Stomach (tissue), 8 donors: ENCODE measurements at regions not wholly inside any gene's neighbourhood (a gene's known extent, or its start where the extent isn't known, plus 50 kb on each side); places are given as distances from the start of the nearest gene placed in this dataset.

ENCODE experiments used
- DNase-seq, 2 donors: peaks; one replicate each; pipeline versions ENCODE4 v3.0.0 to v3.0.0-alpha.2; 2013 to 2019
- H3K27ac ChIP-seq, 5 donors: fragments of 200-600 bp in 4 of 5; sonication (generic) in 4 of 5; one replicate each; pipeline ENCODE4 v1.5.1; 2013 to 2019; ENCODE audit warnings: mild to moderate bottlenecking in 1 of 5, moderate library complexity in 1 of 5
- H3K27me3 ChIP-seq, 3 donors: fragments of 200-600 bp; sonication (generic); one replicate each; pipeline ENCODE4 v1.5.1; 2017 to 2019; ENCODE audit warnings: mixed run types in 1 of 3
- H3K36me3 ChIP-seq, 4 donors: fragments of 200-600 bp; sonication (generic); 1 replicate in 3 of 4; 2 replicates in 1 of 4; pipeline ENCODE4 v1.5.1; 2016 to 2019
- H3K4me1 ChIP-seq, 4 donors: fragments of 200-600 bp; sonication (generic); one replicate each; pipeline ENCODE4 v1.5.1; 2016 to 2019
- H3K4me3 ChIP-seq, 4 donors: fragments of 200-600 bp; sonication (generic) in 3 of 4; one replicate each; pipeline ENCODE4 v1.5.1; 2016 to 2019; ENCODE audit warnings: mild to moderate bottlenecking in 1 of 4
- H3K9me3 ChIP-seq, 4 donors: fragments of 200-600 bp; sonication (generic); one replicate each; pipeline ENCODE4 v1.5.1; 2016 to 2019
- EP300 ChIP-seq: sonication (generic); formaldehyde crosslinking; IDR thresholded peaks from one replicate; pipeline ENCODE4 v1.6.1; 2017; ENCODE audit warnings: antibody characterized with exemption
- POLR2A ChIP-seq, 4 donors: fragments of 450-650 bp; IDR thresholded peaks; one replicate each; pipeline ENCODE4 v1.6.1; 2016; ENCODE audit warnings: antibody characterized with exemption in 4 of 4, control low read depth in 2 of 4, mild to moderate bottlenecking in 1 of 4, moderate library complexity in 1 of 4
- POLR2AphosphoS5 ChIP-seq, 3 donors: sonication (generic); formaldehyde crosslinking; IDR thresholded peaks; one replicate each; pipeline ENCODE4 v1.6.1; 2016; ENCODE audit warnings: antibody characterized with exemption in 3 of 3
- WGBS, 5 donors: extraction: QIAGEN DNeasy Blood & Tissue Kit in 3 of 5; methylation state at CpG; one replicate each; pipeline versions ENCODE4 v1.1.5 to v1.1.7; 2013 to 2018; 5-methylcytosine and 5-hydroxymethylcytosine counted together
- intact Hi-C: fragments of 100-400 bp; cut with DNase I; formaldehyde crosslinking; loops from one replicate; pipeline ENCODE4 v1.15.1; 2023; ENCODE audit warnings: low total_unique reads
- TF ChIP-seq, protein P1 (sequence below), 7 experiments: fragments of 450-650 bp in 4 of 7; fragments of 200-600 bp in 3 of 7; sonication (generic) in 3 of 7; IDR thresholded peaks; one replicate each; pipeline ENCODE4 v1.5.1; 2016 to 2019; ENCODE audit warnings: antibody characterized with exemption in 7 of 7, control low read depth in 2 of 7, mild to moderate bottlenecking in 1 of 7
- donor health status: healthy with polysubstance abuse.
- donor health status: Bipolar disorder and iron deficiency.
- donor health status: healthy.

DNA sequence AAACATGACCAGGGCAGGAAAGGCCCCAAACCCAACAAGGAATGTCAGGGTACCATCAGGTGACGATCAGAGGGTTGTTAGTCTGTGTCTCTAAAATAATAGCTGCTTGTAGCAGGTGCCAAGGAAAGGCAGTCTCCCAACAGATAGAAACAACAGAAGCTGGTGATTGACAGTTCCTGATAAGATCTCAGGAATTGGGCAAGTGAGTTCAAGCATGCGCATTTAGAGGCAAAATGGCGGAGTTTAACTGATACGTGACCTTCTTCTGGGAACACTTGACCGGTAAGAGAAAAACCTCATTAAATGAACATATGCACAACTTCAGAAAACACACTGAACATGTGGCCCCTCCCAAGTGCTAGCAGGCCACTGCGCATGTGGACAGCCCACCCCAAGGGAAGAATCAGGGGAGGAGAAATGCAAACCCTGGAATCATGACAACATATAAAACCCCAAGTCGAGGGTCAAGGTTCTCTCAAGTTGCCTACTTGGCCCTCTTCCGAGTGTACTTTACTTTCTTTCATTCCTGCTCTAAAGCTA, 664.9 kb downstream of the KCNJ3 start:
- intact Hi-C loops: no loop called here
- TF ChIP-seq EP300 (no peak), POLR2AphosphoS5 (IDR thresholded peaks at IDR 0.05) (no peak), POLR2A (IDR thresholded peaks at IDR 0.05) (no peak)
- TF ChIP-seq, protein P1, sequence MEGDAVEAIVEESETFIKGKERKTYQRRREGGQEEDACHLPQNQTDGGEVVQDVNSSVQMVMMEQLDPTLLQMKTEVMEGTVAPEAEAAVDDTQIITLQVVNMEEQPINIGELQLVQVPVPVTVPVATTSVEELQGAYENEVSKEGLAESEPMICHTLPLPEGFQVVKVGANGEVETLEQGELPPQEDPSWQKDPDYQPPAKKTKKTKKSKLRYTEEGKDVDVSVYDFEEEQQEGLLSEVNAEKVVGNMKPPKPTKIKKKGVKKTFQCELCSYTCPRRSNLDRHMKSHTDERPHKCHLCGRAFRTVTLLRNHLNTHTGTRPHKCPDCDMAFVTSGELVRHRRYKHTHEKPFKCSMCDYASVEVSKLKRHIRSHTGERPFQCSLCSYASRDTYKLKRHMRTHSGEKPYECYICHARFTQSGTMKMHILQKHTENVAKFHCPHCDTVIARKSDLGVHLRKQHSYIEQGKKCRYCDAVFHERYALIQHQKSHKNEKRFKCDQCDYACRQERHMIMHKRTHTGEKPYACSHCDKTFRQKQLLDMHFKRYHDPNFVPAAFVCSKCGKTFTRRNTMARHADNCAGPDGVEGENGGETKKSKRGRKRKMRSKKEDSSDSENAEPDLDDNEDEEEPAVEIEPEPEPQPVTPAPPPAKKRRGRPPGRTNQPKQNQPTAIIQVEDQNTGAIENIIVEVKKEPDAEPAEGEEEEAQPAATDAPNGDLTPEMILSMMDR (IDR thresholded peaks at IDR 0.05): no peak
- 83 to 89% (median 88%) methylated on average over 8 of the region's 8 CpGs for WGBS, 5 donors

DNA sequence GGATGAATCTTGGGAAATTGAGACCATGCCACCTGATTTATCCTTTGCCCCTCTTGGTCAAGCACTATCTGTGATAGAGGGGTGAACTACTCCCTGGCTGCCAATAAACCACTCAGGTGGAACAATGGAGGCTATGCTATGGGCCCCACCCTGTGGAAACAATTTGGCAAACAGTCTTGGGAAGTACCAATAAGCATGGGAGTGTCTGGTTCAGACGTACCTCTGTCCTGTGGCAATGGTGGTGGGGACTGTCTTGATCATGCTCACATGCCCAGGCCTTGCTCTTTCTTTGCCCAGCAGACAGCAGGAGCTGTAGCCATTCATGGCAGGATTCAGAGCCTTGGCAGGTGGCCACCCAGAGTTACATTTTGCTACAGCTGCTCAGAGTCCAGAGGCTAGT, 658.7 kb downstream of the KCNJ3 start:
- Histone ChIP-seq H3K9me3 (peaks cover 0 to 14% (median 1%) of the 10 kb centered on the region in 4 donors), H3K36me3 (no peaks in the 10 kb centered on the region), H3K27me3 (no peaks in the 10 kb centered on the region), H3K4me1 (no peaks in the 10 kb centered on the region), H3K27ac (no peak overlapping the region), H3K4me3 (no peak overlapping the region)
- 25 to 57% (median 52%) methylated on average over 1 of the region's 1 CpG for WGBS, 5 donors
- DNase-seq: no peak
- no peak for TF ChIP-seq POLR2AphosphoS5 (IDR thresholded peaks at IDR 0.05)
- no peak for TF ChIP-seq EP300
- TF ChIP-seq, protein P1 (IDR thresholded peaks at IDR 0.05): no peak
- no peak for TF ChIP-seq POLR2A (IDR thresholded peaks at IDR 0.05)
- intact Hi-C loops: no loop called here

More for the DNA sequence above, 664.9 kb downstream of the KCNJ3 start:
- H3K4me1 ChIP-seq: no peaks in the 10 kb centered on the region
- H3K27me3 ChIP-seq: no peaks in the 10 kb centered on the region
- H3K27ac ChIP-seq: no peak overlapping the region
- H3K36me3 ChIP-seq: no peaks in the 10 kb centered on the region
- DNase-seq: no peak
- H3K4me3 ChIP-seq: no peak overlapping the region
- H3K9me3 ChIP-seq: peaks cover 0 to 6% (median 0%) of the 10 kb centered on the region in 4 donors

DNA sequence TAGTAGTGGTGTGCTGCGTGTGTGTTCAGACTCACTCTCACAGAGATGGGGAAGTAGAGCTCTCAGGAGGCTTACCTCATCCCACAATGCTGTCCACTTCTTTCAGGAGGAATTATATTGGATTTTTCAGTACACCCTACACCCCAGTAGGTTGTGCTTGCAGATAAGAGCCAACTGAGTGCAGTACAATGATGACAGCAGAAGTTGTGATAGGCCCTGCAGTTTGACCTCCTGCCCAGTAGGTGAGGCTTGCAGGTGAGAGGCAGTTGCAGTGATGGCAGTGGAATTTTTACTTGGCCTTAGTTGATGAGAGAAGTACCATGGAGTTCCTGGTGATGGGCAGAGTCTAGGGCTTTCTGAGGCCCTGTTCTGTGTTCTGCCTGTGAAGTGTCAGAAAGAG, 657.8 kb downstream of the KCNJ3 start:
- intact Hi-C loops: no loop called here
- WGBS, 5 donors: 90 to 96% (median 93%) methylated on average over 1 of the region's 1 CpG
- Histone ChIP-seq H3K27me3 (no peaks in the 10 kb centered on the region), H3K36me3 (no peaks in the 10 kb centered on the region), H3K4me3 (no peak overlapping the region), H3K4me1 (no peaks in the 10 kb centered on the region), H3K27ac (no peak overlapping the region), H3K9me3 (peaks cover 0 to 14% (median 1%) of the 10 kb centered on the region in 4 donors)
- no peak for TF ChIP-seq POLR2A (IDR thresholded peaks at IDR 0.05)
- no peak for TF ChIP-seq EP300
- TF ChIP-seq, protein P1 (IDR thresholded peaks at IDR 0.05): no peak
- no peak for TF ChIP-seq POLR2AphosphoS5 (IDR thresholded peaks at IDR 0.05)
- no peak for DNase-seq

DNA sequence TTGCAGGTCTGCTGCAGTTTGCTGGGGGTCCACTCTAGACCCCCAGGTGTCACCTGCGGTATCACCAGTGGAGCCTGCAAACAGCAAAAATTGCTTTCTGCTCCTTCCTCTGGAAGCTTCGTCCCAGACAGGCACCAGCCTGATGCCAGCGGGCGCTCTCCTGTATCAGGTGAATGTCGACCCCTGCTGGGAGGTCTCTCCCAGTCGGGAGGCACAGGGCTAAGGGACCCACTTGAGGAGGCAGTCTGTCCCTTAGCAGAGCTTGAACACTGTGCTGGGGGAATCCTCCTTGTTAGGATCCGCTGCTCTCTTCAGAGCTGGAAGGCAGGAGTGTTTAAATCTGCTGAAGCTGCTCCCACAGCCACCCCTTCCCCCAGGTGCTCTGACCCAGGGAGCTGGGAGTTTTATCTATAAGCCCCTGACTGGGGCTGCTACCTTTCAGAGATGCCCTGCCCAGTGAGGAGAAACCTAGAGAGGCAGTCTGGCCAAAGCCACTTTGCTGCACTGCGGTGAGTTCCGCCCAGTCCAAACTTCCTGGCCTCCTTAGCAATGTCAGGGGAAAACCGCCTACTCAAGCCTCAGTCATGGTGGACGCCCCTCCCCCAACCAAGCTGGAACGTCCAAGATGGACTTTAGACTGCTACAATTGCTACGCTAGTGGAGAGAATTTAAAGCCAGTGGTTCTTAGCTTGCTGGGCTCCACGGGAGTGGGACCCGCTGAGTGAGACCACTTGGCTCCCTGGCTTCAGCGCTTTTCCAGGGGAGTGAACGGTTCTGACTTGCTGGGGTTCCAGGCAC, 652.5 kb downstream of the KCNJ3 start:
- no peaks in the 10 kb centered on the region for H3K36me3 ChIP-seq
- TF ChIP-seq POLR2AphosphoS5 (IDR thresholded peaks at IDR 0.05): no peak
- TF ChIP-seq EP300: no peak
- TF ChIP-seq, protein P1 (IDR thresholded peaks at IDR 0.05): no peak
- no peak for TF ChIP-seq POLR2A (IDR thresholded peaks at IDR 0.05)
- H3K27ac ChIP-seq: no peak overlapping the region
- peaks cover 0 to 5% (median under 1%) of the 10 kb centered on the region in 4 donors for H3K9me3 ChIP-seq
- intact Hi-C loops: no loop called here
- no peaks in the 10 kb centered on the region for H3K4me1 ChIP-seq
- H3K4me3 ChIP-seq: no peak overlapping the region
- H3K27me3 ChIP-seq: no peaks in the 10 kb centered on the region
- DNase-seq: no peak
- 83 to 89% (median 88%) methylated on average over 17 of the region's 17 CpGs for WGBS, 5 donors
